ENCODE measurements at regions not wholly inside any gene's neighbourhood (a gene's known extent, or its start where the extent isn't known, plus 50 kb on each side); places are given as distances from the start of the nearest gene placed in this dataset.

GRCh38 chr4:1506956-1507721 is 100.9 kb upstream of the NKX1-1 start:
- DNase-seq: no peak

DNA sequence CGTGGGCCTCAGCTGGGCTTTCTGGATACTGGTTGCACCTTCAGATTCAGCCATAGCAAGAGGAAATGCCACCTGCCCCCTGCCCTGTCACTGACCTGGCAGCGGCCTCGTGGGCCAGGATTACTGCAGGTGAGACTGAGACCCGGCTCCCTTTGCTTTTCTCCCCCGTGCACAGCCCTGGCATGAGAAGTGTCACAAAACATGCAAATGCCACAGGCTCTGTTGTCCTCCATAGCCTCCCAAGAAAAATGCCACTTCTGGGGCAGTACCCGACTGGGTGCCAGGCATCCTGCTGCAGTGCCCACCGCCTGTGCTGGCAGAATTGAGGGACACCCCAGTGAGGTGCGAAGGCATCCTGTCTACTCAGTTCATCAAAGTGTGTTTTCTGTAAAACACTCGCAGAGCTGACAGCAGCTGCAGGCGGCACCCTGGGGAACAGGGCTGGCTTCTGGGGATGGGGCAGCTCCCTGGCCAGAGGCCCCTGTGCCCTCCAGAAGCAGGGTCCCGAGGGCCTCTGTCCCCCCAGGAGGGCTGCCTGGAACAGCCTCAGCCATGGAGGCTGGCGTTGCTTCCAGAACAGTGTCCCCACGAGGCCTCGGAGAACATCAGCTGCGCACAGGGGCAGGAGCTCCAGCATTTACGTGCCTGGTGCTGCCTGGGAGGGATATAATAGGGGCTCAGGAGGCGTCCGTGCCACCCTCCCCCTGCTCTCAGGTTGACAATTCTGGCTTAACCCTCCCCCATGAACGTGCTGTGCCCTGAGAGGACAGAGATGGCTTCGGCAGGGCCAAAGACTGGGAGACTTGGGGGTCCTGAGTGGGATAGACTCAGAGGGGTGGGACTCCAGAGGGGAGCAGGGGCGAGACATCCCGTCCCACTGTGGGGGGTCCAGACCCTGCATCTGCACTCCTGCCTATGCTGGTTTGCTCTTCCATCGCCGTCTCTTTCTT is 99.5 kb upstream of the NKX1-1 start:
- no peak for DNase-seq

DNA sequence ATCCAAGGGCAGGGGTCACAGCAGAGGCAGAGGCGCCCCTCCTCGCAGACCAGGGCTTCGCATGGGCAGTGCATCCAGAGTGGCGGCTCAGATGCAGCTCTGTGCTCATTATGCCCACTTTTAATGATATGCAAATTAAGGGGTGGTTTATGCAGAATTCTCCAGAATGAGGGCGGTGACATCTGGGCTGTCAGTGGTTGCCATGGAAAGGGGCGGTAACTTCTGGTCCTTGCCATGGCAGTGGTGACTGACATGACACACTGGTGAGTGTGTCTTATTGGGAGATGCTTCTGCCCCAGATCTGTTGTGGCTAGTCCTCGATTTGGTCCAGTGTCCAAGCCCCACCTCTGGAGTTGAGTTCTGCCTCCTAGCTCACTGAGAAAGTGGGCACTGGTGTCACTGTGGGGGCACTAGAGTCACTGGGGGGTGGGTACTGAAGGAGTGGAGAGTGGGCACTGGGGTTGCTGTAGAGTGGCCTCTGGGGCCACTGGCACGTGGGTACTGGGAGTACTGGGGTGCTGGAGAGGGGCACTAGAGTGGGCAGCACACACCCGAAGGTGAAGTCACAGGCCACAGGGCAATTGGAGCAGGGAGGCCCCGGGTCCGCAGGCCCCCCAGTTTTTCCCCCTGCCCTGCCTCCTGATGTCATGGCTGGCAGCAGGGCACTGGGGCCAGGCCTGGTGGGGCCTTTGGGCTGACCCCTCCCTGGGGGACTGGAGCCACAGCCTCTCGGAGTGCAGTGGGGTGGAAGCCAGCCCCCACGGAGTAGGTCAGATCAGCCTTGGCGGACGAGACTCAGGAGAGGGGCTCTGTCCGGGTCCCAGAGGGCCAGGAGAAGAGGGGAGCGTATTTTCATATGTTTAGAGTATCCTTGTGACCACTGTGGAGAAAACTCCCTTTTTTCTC is 98.6 kb upstream of the NKX1-1 start:
- no peak for DNase-seq

DNA sequence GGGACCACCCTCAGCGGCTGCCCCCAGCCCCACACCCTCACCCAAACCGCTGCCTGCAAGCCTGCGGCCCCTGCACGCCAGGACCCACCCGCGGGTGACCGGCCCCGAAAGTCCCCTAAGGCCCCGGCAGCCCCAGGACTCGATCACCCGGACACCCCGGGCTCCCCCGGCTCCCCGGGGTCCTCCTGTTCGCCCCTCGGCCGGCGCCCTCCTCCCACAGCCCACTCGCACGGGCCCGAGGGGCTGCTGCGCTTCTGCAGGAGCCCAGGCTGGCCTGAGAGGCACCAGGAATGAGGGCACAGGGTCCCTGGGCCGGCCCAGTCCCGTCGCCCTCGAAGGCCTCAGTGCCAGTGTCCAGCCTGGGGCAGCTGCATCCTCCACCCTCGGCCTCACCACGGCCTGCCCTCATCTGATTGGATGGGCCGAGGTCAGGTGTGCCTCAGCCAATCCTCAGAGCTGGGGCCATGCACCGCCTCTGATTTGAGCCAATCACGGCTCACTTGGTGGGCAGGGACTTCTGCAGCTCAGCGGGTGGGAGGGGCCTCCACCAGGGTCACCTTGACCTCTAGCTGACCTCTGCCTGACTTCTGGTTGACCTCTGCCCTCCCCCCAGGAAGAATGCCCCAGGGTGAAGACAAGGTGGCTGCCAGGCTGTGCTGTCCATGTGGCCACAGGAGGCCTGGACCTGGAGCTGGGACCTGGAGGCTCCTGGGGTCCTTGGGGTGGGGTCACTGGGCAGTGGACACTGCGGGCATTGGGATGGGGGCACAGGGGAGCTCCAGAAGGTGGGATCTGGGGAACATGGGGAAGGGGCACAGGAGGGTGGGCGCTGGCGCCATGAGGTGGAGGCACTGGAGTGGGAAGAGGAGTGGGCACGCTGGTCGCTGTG is 97.6 kb upstream of the NKX1-1 start:
- no peak for DNase-seq

GRCh38 chr4:1502976-1503375 is 96.7 kb upstream of the NKX1-1 start:
- no peak for DNase-seq

- no peak for DNase-seq
Measured at GRCh38 chr4:1502501-1502886, 96.3 kb upstream of the NKX1-1 start.

DNA sequence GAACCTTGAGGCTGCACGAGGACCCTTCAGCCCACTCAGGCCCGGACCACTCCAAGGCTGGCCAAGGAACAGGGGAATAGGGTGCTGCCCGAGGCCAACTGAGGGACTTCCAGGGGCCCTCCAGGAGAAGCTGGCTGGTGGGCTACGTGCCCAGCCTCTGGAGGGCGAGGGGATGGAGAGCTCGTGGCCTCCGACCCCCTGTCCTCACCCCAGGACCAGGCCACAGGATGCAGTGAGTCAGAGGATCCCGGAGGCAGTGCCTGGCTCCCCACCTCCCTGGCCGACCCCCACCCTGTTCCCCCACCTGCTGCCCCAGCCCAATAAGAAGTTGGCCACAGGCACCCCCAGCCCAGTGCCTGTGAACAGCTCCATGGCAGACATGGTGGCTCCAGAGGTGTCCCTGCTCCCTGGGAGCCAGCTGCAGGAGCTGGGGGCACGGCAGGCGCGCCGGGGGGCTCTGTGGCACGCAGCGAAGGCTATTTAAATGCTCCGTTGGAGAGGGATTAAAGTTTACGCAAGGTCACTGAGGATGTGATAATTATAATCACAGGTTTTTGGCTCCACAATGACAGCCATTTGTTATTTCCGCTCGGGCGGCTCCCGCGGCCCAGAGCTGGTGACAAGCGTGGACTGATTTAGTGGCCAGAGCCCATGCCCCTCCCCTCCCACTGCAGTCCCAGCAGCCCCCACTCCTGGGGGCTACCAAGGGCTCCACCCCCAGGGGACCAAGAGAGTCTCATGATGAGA is 95.7 kb upstream of the NKX1-1 start:
- no peak for DNase-seq

DNA sequence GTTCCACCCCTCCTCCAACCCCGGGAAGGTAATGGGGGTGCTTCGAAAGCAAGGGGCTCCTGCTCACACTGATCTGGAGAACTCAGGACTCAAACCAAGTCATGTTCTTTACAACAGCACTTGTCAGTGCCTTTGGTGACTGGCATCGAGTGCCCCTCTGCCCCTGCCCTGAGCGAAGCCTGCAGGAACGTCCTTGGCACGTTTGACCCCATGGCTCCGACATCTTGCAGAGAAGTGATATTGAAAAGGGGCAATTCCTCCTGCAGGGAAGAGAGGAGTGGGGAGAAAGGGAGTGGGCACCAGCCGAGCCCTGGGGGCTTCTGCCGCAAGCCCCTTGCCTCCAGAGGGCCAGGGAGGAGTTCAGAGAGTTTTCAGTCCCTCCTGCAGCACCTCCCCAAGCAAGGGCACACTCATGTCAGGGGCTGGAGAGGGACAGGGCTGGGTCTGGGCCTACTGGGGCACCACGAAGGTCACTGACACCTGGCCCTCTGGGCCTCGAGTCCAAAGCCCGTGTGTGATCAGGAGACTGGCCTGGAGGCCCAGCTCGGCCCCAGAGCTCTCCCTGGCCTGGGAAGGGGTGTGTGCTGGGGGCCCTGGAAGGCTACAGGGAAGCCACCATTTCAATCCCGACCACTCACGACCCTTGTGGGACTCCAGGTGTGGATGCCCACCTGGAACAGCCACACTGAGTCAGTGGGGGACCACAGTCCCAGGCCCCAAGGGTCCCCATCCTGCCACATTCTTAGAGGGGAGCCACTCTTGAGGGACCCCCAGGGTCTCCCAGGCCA is 94.9 kb upstream of the NKX1-1 start:
- DNase-seq: no peak

DNA sequence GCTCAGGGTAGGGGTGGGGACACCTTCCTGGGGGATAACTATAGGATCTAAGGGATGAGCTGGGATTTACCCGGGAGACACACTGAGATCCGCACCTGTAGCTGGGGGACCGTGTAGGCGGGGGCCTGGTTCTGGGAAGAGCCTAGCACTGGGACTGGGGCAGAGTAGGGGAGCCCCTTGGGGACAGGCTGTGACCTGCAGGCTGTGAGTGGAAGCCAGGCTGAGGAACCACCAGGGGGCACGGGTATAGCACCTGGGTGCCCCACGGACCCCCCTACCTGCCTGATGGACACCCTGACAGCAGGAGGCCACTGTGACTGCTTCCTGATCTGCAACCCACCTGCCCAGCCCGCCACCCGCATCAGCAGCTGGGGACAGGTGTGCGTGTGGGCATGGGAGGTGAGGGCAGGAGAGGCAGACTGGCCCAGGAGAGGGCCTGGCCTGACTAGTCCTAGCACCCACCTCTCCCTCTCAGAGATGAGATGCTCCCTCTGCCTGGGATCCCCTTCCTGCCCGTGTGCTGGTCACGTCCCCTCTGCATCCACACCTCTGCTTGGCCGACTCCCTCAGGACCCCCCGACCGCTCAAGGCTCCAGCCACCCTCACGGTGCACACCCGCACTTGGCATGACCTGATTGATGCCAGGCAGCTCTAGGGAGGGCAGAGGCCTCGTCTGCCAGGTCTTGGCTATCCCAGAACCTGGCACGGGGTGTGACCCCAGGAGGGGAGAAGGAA is 94.2 kb upstream of the NKX1-1 start:
- no peak for DNase-seq

DNA sequence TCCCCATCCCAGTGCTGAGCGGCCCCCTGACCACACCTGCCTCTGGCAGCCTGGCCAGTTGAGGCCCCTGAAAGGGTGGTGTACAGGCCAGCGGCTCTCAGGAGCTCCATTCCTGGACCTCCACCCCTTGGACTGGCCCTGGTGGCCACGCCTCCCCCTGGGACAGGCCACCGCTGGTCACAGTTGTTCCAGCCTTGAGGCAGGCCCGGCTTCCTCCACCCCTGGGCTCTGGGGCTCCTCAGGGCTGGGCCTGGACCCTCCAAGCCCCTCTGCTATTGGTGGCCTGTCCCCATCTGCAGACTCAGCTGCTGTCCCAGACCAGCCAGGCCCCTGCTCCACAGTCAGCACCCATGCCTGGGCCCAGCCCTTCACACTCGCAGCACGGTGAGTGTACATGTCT is 93.2 kb upstream of the NKX1-1 start:
- DNase-seq: no peak

GRCh38 chr4:1497189-1497801 is 91.1 kb upstream of the NKX1-1 start:
- DNase-seq: no peak

DNA sequence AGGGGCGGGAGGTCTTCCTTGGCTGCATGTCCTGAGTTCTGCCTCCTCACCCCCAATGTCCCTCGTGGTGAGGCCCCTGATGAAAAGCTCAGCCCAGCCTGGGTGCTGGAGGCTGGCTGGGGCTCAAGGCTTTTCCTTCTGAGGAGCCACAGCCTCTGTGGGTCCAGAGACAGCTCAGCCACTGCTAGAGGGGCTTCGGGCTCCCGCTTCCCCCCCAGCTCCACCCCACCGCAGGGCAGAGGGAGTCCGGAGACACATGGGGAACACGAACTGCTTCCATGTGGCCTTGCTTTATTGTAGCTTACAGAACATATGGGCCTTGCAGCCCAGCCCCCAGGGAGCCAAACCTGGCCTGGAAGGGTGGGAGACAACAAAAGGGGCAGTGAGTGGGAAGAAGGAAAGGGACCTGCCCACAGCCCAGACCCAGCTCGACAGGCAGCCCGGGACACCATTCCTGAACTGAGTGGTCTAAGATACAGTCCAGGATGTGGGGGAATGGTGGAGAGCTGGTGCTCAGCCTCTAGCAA is 89.9 kb upstream of the NKX1-1 start:
- no peak for DNase-seq

DNA sequence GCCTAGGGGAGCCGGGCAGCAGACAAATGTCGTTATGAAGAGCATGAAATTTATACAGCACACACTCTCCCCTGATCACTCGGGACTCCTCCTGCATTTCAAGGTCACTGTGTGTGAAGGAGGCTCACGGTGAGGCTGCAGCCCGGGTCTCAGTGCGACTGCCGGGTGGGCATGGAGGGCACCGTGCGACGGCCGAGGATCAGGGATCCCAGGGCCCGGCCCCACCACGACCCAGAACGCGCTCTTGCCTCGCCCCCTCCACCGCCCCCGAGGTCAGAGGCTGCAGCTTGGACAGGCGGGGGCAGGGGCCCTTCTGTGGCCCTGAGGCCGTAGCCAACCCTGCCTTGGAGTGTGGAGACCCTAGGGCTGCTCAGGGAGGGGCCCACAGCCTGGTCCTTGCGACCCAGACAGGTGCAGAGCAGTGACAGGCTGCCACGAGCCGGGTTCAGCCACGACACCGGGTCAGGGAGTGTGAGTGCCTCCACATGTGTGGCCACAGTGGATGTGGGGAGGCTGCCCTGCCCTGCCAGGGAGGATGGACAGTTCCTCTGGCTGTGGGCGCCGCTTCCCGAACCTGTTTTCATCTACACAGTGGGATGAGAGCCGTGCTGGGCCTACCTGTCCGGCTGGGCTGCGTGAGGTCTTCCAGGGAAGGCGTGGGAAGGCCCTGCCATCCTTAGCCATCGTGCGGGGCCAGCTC is 89.3 kb upstream of the NKX1-1 start:
- no peak for DNase-seq

DNA sequence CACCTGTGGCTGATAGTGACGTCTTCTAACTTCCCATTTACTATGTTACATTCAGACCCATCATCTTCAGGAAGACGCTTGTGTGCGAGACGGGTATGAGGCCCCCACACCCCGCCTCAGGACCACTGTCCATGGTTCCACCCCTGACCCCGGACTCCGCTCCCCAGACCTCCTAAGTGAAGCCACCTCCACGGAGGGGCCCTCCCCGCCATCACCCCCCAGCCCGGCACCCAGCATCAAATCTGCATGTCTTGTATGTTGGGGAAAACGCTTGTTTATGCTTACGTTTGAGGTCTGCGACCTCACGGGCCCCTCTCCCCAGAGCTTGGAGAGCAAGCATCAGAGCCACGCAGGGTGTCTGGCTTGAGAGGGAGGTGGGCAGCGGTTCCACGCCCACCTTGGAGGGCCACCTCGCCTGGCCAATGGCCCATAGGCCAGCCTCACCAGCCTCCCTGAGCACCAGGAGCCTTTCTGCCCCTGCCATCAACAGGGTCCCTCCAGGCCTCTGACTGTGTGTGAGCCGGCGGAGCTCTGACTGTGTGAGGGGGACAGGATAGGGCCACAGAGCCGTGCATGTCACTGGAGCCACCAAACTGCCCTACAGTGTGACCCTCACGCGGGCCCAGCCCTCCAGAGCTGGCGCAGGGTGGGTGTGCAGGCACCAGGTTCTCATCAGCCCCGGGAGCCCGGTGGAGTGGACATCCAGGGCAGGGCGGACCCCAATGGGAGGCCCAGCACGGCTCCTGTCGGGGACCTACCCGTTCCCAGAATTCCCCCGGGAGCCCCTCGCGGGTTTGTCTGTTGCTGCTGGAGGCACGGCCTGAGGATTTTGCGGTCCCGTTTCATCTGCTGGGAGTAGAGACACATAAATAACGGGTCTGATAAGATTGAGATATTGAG is 88.4 kb upstream of the NKX1-1 start:
- DNase-seq: no peak

DNA sequence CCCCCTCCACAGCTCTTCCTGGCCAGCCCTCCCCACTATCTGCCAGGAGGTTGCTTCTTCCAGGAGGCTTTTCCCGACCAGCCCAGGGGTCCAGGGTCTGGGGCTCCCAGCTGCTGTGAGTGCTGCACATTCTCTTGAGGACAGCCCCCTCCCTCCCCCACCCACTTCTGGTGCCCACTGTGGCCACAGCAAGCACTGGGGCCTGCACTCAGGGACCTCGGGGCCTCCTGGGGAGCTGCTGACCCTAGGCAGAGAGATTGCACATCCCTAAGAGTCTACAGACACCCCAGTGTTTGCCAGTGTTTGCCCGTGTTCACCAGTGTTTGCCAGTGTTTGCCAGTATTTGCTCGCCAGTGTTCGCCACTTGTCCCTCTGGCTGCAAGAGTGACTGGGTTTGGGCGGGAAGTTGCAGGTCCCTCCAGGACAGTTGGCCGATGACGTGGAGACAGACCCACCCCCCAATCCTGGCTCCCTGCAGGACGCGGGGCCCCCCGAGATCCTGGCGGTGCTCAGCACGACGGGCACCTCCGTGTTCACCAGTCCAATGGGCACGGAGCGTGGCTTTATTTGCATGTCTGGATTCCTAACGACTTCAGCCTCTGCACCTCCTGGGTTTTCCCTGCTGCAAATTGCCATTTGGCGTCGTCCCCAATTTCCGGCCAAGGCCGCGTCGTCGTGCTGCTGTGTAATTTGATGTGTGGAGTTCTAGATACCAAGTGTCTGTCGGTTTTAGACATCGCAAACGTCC is 87.5 kb upstream of the NKX1-1 start:
- DNase-seq: no peak
